ENCODE measurements at regions not wholly inside any gene's neighbourhood (a gene's known extent, or its start where the extent isn't known, plus 50 kb on each side); places are given as distances from the start of the nearest gene placed in this dataset.

DNA sequence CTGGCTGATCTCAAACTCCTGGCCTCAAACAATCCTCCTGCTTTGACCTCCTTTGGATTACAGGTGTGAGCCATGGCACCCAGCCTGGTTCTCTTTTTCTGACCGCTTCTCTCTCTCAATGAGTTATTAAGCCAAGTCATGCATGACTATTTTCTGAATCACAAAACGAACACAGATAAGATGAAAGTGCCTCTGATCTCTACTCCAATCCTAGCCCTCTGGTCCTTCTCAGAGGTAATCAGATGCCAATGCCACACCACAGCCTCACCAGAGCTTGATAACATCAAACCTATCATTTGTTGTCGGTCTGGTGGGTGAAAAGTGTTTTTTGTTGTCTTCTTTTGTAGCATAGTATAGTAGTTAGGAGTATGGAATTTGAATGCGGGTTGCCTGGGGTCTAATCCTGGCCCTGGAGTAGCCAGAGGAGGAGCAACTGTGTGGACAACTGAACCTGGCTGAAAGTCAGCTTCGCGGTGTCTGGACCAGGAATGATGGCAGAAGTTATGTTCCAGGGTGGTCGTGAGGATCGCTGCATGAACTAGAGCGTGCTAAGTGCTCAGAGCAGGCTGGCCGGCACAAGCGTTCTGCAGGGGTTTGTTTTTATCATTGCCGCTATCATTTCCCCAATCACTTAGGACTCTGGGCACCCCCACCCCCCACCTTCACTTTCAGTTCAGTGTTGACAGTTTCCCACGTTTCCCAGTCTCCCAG is 77.9 kb downstream of the SPRING1 start:
- ATAC-seq, result peak in 1 of 2 donors; percentile 7
- H3K27me3 ChIP-seq (ENCODE audit: low read depth), result no peaks in the 10 kb centered on the region
- TF ChIP-seq, protein P1, sequence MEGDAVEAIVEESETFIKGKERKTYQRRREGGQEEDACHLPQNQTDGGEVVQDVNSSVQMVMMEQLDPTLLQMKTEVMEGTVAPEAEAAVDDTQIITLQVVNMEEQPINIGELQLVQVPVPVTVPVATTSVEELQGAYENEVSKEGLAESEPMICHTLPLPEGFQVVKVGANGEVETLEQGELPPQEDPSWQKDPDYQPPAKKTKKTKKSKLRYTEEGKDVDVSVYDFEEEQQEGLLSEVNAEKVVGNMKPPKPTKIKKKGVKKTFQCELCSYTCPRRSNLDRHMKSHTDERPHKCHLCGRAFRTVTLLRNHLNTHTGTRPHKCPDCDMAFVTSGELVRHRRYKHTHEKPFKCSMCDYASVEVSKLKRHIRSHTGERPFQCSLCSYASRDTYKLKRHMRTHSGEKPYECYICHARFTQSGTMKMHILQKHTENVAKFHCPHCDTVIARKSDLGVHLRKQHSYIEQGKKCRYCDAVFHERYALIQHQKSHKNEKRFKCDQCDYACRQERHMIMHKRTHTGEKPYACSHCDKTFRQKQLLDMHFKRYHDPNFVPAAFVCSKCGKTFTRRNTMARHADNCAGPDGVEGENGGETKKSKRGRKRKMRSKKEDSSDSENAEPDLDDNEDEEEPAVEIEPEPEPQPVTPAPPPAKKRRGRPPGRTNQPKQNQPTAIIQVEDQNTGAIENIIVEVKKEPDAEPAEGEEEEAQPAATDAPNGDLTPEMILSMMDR (IDR thresholded peaks at IDR 0.05), result no peak
- peaks cover 27% of the 10 kb centered on the region for H3K4me1 ChIP-seq
- intact Hi-C loops (cut with DNase I), result loop anchor here (10.0 kb wide), 1 partner anchor 55 kb away; no protein-coding TSS in a partner anchor
- no peak overlapping the region for H3K4me3 ChIP-seq
- DNase-seq, result no peak
- H3K36me3 ChIP-seq, result no peaks in the 10 kb centered on the region
- no peaks in the 10 kb centered on the region for H3K9me3 ChIP-seq
- no peak overlapping the region for H3K27ac ChIP-seq

DNA sequence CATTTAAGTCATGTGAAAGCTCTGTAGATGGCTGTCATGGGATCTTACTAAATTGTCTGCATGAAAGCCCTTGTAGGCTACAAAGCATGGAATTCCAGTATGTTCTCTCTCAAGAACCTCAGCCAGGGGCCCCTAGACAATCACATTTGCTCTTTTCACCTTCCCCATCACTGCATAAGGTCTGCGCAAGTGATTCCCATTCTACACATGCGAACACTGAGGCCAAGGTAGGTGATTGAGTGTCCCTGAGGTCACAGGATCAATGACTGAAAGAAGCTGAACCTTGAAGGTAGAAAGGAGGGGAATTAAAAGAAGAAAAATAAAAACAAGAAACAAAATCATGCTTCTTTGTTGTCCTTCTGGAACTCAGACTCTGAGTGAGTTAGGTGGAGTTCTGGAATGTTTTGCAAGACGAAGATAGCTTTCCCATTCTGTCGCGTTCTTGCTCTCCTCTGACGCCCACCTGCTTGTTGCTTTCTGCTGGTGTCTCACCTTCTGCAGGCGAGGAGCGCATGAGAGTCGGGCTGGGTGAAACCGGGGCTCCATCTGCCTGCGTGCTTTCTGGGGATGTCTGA is 79.9 kb downstream of the SPRING1 start:
- Histone ChIP-seq H3K36me3 (no peaks in the 10 kb centered on the region), H3K4me3 (peak overlapping the region; percentile 34), H3K9me3 (no peaks in the 10 kb centered on the region), H3K4me1 (peaks cover 21% of the 10 kb centered on the region), H3K27me3 (ENCODE audit: low read depth) (no peaks in the 10 kb centered on the region), H3K27ac (peak overlapping the region; percentile 46)
- ATAC-seq, result no peak
- TF ChIP-seq, protein P1 (IDR thresholded peaks at IDR 0.05), result no peak
- no peak for DNase-seq
- intact Hi-C loops (cut with DNase I), result loop anchor here (10.0 kb wide), 1 partner anchor 53 kb away; no protein-coding TSS in a partner anchor

DNA sequence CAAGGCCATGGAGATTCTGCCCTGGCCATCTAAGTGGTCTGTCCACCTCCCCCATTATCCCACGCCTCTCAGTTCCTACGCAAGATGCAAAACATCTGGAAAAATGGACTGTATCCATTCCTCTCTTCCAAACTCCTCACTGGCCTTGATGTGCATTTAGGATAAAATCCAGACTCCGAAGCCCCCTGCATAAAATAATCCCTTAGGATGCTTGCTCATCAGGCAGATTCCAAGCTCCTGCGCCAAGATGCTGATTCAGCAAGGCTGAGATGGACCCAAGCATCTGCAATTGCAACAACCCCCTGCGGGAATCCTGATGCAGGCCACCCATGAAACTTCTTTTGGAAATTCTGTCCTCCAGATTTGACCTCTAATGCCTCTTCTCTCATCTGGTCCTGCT is 81.6 kb downstream of the SPRING1 start:
- Histone ChIP-seq H3K4me3 (no peak overlapping the region), H3K27me3 (ENCODE audit: low read depth) (no peaks in the 10 kb centered on the region), H3K9me3 (no peaks in the 10 kb centered on the region), H3K36me3 (no peaks in the 10 kb centered on the region), H3K4me1 (peaks cover 12% of the 10 kb centered on the region), H3K27ac (no peak overlapping the region)
- no peak for DNase-seq
- ATAC-seq, result no peak
- intact Hi-C loops (cut with DNase I), result loop anchor here (10.0 kb wide), 1 partner anchor 52 kb away; no protein-coding TSS in a partner anchor
- TF ChIP-seq, protein P1 (IDR thresholded peaks at IDR 0.05), result no peak

DNA sequence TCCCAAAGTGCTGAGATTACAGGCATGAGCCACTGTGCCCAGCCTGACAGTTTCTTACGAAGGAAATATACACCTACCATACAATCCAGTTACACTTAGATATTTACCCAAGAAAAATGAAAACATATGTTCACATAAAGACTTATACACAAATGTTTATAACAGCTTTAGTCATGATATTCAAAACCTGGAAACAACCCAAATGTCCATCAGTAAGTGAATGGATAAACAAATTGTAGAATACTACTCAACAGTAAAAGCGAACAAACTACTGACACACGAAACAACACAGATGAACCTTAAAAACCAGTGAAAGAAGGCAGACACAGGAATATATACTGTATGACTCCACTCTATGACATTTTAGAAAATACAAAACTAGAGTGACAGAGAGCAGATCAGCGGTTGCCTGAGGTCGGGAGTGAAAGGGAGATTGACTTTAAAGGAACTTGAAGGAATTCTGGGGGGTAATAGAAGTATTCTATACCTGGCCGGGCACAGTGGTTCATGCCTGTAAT is 83.6 kb downstream of the SPRING1 start:
- Histone ChIP-seq H3K27me3 (ENCODE audit: low read depth) (no peaks in the 10 kb centered on the region), H3K4me1 (peaks cover 18% of the 10 kb centered on the region), H3K36me3 (no peaks in the 10 kb centered on the region), H3K4me3 (no peak overlapping the region), H3K9me3 (no peaks in the 10 kb centered on the region), H3K27ac (no peak overlapping the region)
- ATAC-seq (no peak), DNase-seq (no peak)
- intact Hi-C loops (cut with DNase I), result loop anchor here (10.0 kb wide), 1 partner anchor 49 kb away; no protein-coding TSS in a partner anchor
- TF ChIP-seq, protein P1 (IDR thresholded peaks at IDR 0.05), result no peak

DNA sequence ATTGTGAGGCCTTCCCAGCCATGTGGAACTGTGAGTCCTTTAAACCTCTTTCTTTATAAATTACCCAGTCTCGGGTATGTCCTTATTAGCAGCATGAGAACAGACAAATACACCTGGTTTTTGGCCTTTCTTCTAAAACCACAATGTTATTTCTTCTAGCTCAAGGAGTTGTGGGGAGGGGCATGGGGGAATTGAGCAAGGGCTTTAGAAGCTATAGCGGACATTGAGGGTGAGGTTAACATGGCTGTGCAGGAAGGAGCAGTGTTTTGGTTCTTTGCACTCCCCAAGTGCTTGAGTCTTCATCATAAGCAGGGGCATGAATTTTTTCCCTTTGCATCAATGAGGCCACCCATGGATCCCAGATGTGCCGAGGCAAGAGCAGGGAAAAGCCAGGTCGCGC is 86.8 kb downstream of the SPRING1 start:
- no peak for DNase-seq

More for the DNA sequence above, 86.8 kb downstream of the SPRING1 start:
- Histone ChIP-seq H3K27me3 (ENCODE audit: low read depth) (no peaks in the 10 kb centered on the region), H3K36me3 (no peaks in the 10 kb centered on the region), H3K4me1 (peaks cover 6% of the 10 kb centered on the region), H3K4me3 (no peak overlapping the region), H3K27ac (no peak overlapping the region), H3K9me3 (no peaks in the 10 kb centered on the region)
- intact Hi-C loops (cut with DNase I), result loop anchor here (10.0 kb wide), 1 partner anchor 46 kb away; no protein-coding TSS in a partner anchor
- TF ChIP-seq, protein P1 (IDR thresholded peaks at IDR 0.05), result no peak
- ATAC-seq, result peak; percentile 43 to 66
